Astrocyte (in vitro differentiated cells and primary cell): ENCODE measurements at regions not wholly inside any gene's neighbourhood (a gene's known extent, or its start where the extent isn't known, plus 50 kb on each side); places are given as distances from the start of the nearest gene placed in this dataset.

Experiments
- DNase-seq: peaks from one replicate; pipeline ENCODE4 v3.0.0-alpha.2; 2010; ENCODE audit warnings: low read depth
- FAIRE-seq: peaks from 2 replicates; lab custom pipeline; 2011; peaks lifted over from hg19 to GRCh38; lab: Jason Lieb, UNC
- H2AFZ ChIP-seq: 2 replicates; pipeline ENCODE4 v1.6.0; 2012; ENCODE audit warnings: low read depth, low read length, inconsistent platforms
- H3K27ac ChIP-seq: 2 replicates; pipeline ENCODE4 v1.5.1; 2011; ENCODE audit warnings: low read depth, low read length, inconsistent platforms
- H3K27me3 ChIP-seq: 2 replicates; pipeline ENCODE4 v1.6.0; 2011; ENCODE audit warnings: low read length, inconsistent platforms; ENCODE audit not compliant: insufficient read depth
- H3K36me3 ChIP-seq: 2 replicates; pipeline ENCODE4 v1.5.1; 2011; ENCODE audit warnings: low read length, inconsistent platforms; ENCODE audit not compliant: insufficient read depth
- H3K4me1 ChIP-seq: 2 replicates; pipeline ENCODE4 v1.5.1; 2011; ENCODE audit warnings: low read length, inconsistent platforms; ENCODE audit not compliant: insufficient read depth
- H3K4me2 ChIP-seq: 2 replicates; pipeline ENCODE4 v1.6.0; 2012; ENCODE audit warnings: low read length, inconsistent platforms
- H3K4me3 ChIP-seq: 2 replicates; pipeline ENCODE4 v1.5.1; 2011; ENCODE audit warnings: low read depth, mild to moderate bottlenecking, low read length, inconsistent platforms; ENCODE audit not compliant: insufficient read depth
- H3K79me2 ChIP-seq: 2 replicates; pipeline ENCODE4 v1.6.0; 2012; ENCODE audit warnings: mild to moderate bottlenecking, low read length, inconsistent platforms; ENCODE audit not compliant: insufficient read depth
- H3K9ac ChIP-seq: 2 replicates; pipeline ENCODE4 v1.6.0; 2012; ENCODE audit warnings: mild to moderate bottlenecking, low read length, inconsistent platforms
- H3K9me3 ChIP-seq: 2 replicates; pipeline ENCODE4 v1.5.1; 2012; ENCODE audit warnings: low read depth, mild to moderate bottlenecking, low read length, inconsistent platforms; ENCODE audit not compliant: insufficient read depth
- H4K20me1 ChIP-seq: 2 replicates; pipeline ENCODE4 v1.6.0; 2012; ENCODE audit warnings: low read length, inconsistent platforms; ENCODE audit not compliant: insufficient read depth
- H3K27ac Mint-ChIP-seq: one replicate; pipeline ENCODE4 v1.8.0; 2021; ENCODE audit warnings: mild to moderate bottlenecking, mixed read lengths; ENCODE audit not compliant: unreplicated experiment
- H3K27me3 Mint-ChIP-seq: one replicate; pipeline ENCODE4 v1.8.0; 2021; ENCODE audit warnings: low read depth, mixed read lengths; ENCODE audit not compliant: unreplicated experiment
- H3K36me3 Mint-ChIP-seq: one replicate; pipeline ENCODE4 v1.8.0; 2021; ENCODE audit warnings: low read depth, mixed read lengths; ENCODE audit not compliant: unreplicated experiment
- H3K4me1 Mint-ChIP-seq: one replicate; pipeline ENCODE4 v1.8.0; 2021; ENCODE audit warnings: low read depth, mixed read lengths; ENCODE audit not compliant: unreplicated experiment
- H3K4me3 Mint-ChIP-seq: one replicate; pipeline ENCODE4 v1.8.0; 2021; ENCODE audit warnings: mild to moderate bottlenecking, moderate library complexity, mixed read lengths; ENCODE audit not compliant: unreplicated experiment
- H3K9me3 Mint-ChIP-seq: one replicate; pipeline ENCODE4 v1.8.0; 2021; ENCODE audit warnings: mild to moderate bottlenecking, mixed read lengths; ENCODE audit not compliant: unreplicated experiment
- EZH2 ChIP-seq: IDR thresholded peaks from 2 replicates; pipeline ENCODE4 v1.6.1; 2012; ENCODE audit warnings: mild to moderate bottlenecking, low read length, inconsistent platforms; ENCODE audit not compliant: insufficient read depth
- TF ChIP-seq, protein P1 (sequence below): IDR thresholded peaks from 2 replicates; pipeline ENCODE4 v1.5.1; 2011; ENCODE audit warnings: low read depth, mild to moderate bottlenecking, inconsistent platforms, low read length, moderate library complexity; ENCODE audit not compliant: insufficient read depth

DNA sequence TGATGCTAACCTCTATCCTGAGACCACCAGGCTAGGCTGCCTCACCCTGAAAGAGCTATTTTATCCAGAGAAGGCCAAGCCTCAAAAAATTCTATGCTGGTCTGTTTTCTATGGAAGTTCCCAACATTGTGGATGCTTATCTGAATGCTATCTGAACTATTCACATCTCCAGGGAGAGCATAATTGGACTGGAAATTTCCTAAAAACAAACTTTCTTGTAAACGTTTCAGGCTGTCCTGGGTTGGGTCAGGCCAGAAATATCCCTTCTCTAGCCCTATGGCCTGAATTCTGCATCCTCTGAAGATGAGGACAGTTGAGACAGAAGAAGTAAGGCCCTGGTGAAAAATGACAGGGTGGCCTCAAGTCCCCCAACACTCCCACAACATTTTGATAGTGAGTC is 706.4 kb upstream of the NR2F2 start:
- H3K27ac Mint-ChIP-seq = no peak overlapping the region
- DNase-seq (no peak), FAIRE-seq (no peak)
- TF ChIP-seq, protein P1, sequence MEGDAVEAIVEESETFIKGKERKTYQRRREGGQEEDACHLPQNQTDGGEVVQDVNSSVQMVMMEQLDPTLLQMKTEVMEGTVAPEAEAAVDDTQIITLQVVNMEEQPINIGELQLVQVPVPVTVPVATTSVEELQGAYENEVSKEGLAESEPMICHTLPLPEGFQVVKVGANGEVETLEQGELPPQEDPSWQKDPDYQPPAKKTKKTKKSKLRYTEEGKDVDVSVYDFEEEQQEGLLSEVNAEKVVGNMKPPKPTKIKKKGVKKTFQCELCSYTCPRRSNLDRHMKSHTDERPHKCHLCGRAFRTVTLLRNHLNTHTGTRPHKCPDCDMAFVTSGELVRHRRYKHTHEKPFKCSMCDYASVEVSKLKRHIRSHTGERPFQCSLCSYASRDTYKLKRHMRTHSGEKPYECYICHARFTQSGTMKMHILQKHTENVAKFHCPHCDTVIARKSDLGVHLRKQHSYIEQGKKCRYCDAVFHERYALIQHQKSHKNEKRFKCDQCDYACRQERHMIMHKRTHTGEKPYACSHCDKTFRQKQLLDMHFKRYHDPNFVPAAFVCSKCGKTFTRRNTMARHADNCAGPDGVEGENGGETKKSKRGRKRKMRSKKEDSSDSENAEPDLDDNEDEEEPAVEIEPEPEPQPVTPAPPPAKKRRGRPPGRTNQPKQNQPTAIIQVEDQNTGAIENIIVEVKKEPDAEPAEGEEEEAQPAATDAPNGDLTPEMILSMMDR = no peak
- no peak for TF ChIP-seq EZH2
- Histone ChIP-seq H3K79me2 (no peaks in the 10 kb centered on the region), H3K27ac (no peak overlapping the region), H3K4me1 (no peaks in the 10 kb centered on the region), H3K4me2 (no peak overlapping the region), H3K9ac (no peak overlapping the region), H3K36me3 (no peaks in the 10 kb centered on the region), H4K20me1 (no peaks in the 10 kb centered on the region), H2AFZ (no peak overlapping the region), H3K4me3 (no peak overlapping the region), H3K9me3 (no peaks in the 10 kb centered on the region), H3K27me3 (no peaks in the 10 kb centered on the region)
- H3K27me3 Mint-ChIP-seq = no peaks in the 10 kb centered on the region
- peaks cover 3% of the 10 kb centered on the region for H3K4me1 Mint-ChIP-seq
- H3K9me3 Mint-ChIP-seq = peaks cover 5% of the 10 kb centered on the region
- H3K4me3 Mint-ChIP-seq = no peak overlapping the region
- no peaks in the 10 kb centered on the region for H3K36me3 Mint-ChIP-seq

DNA sequence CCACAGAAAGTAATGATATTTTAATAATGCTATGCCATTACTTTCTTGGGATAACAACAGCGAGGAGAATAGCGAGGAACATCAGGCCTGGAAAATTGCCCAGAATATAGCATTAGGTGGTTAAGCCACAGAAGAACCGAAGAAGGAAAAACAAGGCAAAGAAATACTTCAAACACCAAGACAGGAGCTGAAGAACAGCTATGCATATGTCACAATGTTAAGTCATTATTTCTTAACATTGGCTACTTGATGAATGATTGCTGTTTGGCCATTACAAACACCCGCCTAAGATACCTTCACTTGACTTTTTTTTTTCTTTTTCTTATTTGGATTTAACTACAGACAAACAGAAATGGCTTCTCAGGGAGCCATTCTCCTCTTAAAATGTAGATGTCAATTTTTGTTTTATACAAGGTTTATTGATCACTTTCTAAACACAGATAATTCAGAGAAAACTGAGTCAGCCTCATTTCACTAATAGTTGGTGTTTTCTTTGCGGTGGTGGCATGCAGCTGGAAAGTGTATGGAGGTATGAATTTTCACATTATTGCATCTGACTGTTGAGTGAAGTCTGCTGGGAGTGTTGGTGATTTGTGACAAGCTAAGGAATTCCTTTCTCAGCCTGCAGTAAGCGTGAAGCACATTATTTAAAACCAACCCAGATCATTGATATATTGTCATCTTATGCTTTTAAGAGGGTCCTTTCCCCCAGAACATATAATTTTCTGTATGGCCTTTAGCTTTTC is 705.7 kb upstream of the NR2F2 start:
- Histone ChIP-seq H3K36me3 (no peaks in the 10 kb centered on the region), H3K9me3 (no peaks in the 10 kb centered on the region), H3K4me3 (no peak overlapping the region), H4K20me1 (no peaks in the 10 kb centered on the region), H3K27ac (no peak overlapping the region), H2AFZ (no peak overlapping the region), H3K79me2 (no peaks in the 10 kb centered on the region), H3K9ac (no peak overlapping the region), H3K4me1 (no peaks in the 10 kb centered on the region), H3K27me3 (no peaks in the 10 kb centered on the region), H3K4me2 (no peak overlapping the region)
- TF ChIP-seq, protein P1 = no peak
- TF ChIP-seq EZH2 = no peak
- DNase-seq = peak; percentile 14
- Mint-ChIP-seq H3K27ac (no peak overlapping the region), H3K36me3 (no peaks in the 10 kb centered on the region), H3K9me3 (peaks cover 5% of the 10 kb centered on the region), H3K4me3 (no peak overlapping the region), H3K27me3 (no peaks in the 10 kb centered on the region), H3K4me1 (peaks cover 3% of the 10 kb centered on the region)
- no peak for FAIRE-seq
